ENCODE measurements at regions not wholly inside any gene's neighbourhood (a gene's known extent, or its start where the extent isn't known, plus 50 kb on each side); places are given as distances from the start of the nearest gene placed in this dataset.

- Mint-ChIP-seq H3K4me1 (ENCODE audit: low read depth) (peaks cover 18% of the 10 kb centered on the region), H3K4me3 (no peak overlapping the region), H3K27ac (no peak overlapping the region), H3K27me3 (ENCODE audit: low read depth) (peaks cover 13% of the 10 kb centered on the region), H3K9me3 (peaks cover 20% of the 10 kb centered on the region), H3K36me3 (ENCODE audit: low read depth) (peaks cover 8% of the 10 kb centered on the region)
- CTCF ChIA-PET: interaction anchor here (1.1 to 4.0 kb wide), 13 partner anchors 18 to 376 kb away, joined by 3 to 25 read pairs (median 6); no protein-coding TSS in a partner anchor
- intact Hi-C loops (cut with micrococcal nuclease): loop anchor here (1.0 kb wide), 2 partner anchors 65 to 122 kb away; no protein-coding TSS in a partner anchor
- DNase-seq: no peak
These were observed 73.6 kb upstream of the ATP12A start for GRCh38 chr13:24606486-24607170.

GRCh38 chr13:24610956-24611355 is 69.3 kb upstream of the ATP12A start:
- H3K27ac Mint-ChIP-seq: no peak overlapping the region

DNA sequence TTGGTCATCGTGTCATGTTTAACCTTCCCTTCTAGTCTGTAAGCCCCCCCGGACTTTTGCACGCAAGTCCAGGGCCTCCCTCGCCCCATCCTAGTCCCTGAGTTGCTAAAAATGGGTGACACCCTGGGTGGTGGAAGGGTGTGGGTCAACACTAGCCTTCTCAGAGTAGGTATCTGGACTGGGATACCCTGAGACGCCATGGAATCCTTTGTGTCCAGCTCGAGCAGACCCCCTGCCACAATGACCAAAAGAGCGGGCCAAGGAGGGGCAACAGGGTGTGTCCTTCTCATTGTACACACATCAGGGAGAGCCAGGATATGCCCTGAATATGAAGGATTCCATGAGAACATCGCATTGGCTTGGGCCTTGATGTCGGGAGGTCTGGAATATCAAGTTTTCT is 67.5 kb upstream of the ATP12A start:
- intact Hi-C loops (cut with micrococcal nuclease): no loop called here
- H3K36me3 Mint-ChIP-seq (ENCODE audit: low read depth): no peaks in the 10 kb centered on the region
- no peak for DNase-seq
- CTCF ChIA-PET: interaction anchor here (1.5 kb wide), 1 partner anchor 7 kb away, joined by 3 read pairs; no protein-coding TSS in a partner anchor
- H3K27me3 Mint-ChIP-seq (ENCODE audit: low read depth): no peaks in the 10 kb centered on the region
- no peaks in the 10 kb centered on the region for H3K9me3 Mint-ChIP-seq
- peaks cover 7% of the 10 kb centered on the region for H3K4me1 Mint-ChIP-seq (ENCODE audit: low read depth)
- H3K27ac Mint-ChIP-seq: no peak overlapping the region
- no peak overlapping the region for H3K4me3 Mint-ChIP-seq

More at GRCh38 chr13:24610956-24611355, 69.3 kb upstream of the ATP12A start:
- intact Hi-C loops (cut with micrococcal nuclease): no loop called here
- Mint-ChIP-seq H3K4me3 (no peak overlapping the region), H3K4me1 (ENCODE audit: low read depth) (peaks cover 9% of the 10 kb centered on the region), H3K36me3 (ENCODE audit: low read depth) (no peaks in the 10 kb centered on the region), H3K27me3 (ENCODE audit: low read depth) (no peaks in the 10 kb centered on the region), H3K9me3 (no peaks in the 10 kb centered on the region)
- CTCF ChIA-PET: no interaction called here
- no peak for DNase-seq

GRCh38 chr13:24613128-24613527 is 67.1 kb upstream of the ATP12A start:
- intact Hi-C loops (cut with micrococcal nuclease): no loop called here
- H3K9me3 Mint-ChIP-seq: no peaks in the 10 kb centered on the region
- no peak overlapping the region for H3K4me3 Mint-ChIP-seq
- H3K27me3 Mint-ChIP-seq (ENCODE audit: low read depth): no peaks in the 10 kb centered on the region
- CTCF ChIA-PET: interaction anchor here (1.5 kb wide), 1 partner anchor 8 kb away, joined by 3 read pairs; no protein-coding TSS in a partner anchor
- H3K27ac Mint-ChIP-seq: no peak overlapping the region
- no peak for DNase-seq
- H3K4me1 Mint-ChIP-seq (ENCODE audit: low read depth): peaks cover 11% of the 10 kb centered on the region
- H3K36me3 Mint-ChIP-seq (ENCODE audit: low read depth): no peaks in the 10 kb centered on the region

- intact Hi-C loops (cut with micrococcal nuclease): no loop called here
- H3K9me3 Mint-ChIP-seq: no peaks in the 10 kb centered on the region
- no peaks in the 10 kb centered on the region for H3K27me3 Mint-ChIP-seq (ENCODE audit: low read depth)
- no peaks in the 10 kb centered on the region for H3K36me3 Mint-ChIP-seq (ENCODE audit: low read depth)
- DNase-seq: no peak
- no peak overlapping the region for H3K4me3 Mint-ChIP-seq
- H3K27ac Mint-ChIP-seq: no peak overlapping the region
- CTCF ChIA-PET: interaction anchor here (1.5 kb wide), 1 partner anchor 8 kb away, joined by 3 read pairs; no protein-coding TSS in a partner anchor
- peaks cover 17% of the 10 kb centered on the region for H3K4me1 Mint-ChIP-seq (ENCODE audit: low read depth)
These were observed 66.5 kb upstream of the ATP12A start for GRCh38 chr13:24613755-24614154.

GRCh38 chr13:24614306-24615080 is 65.7 kb upstream of the ATP12A start:
- no peaks in the 10 kb centered on the region for H3K9me3 Mint-ChIP-seq
- H3K4me3 Mint-ChIP-seq: no peak overlapping the region
- CTCF ChIA-PET: interaction anchor here (1.5 kb wide), 1 partner anchor 9 kb away, joined by 3 read pairs; no protein-coding TSS in a partner anchor
- H3K36me3 Mint-ChIP-seq (ENCODE audit: low read depth): no peaks in the 10 kb centered on the region
- H3K4me1 Mint-ChIP-seq (ENCODE audit: low read depth): peaks cover 24% of the 10 kb centered on the region
- no peak for DNase-seq
- intact Hi-C loops (cut with micrococcal nuclease): no loop called here
- no peaks in the 10 kb centered on the region for H3K27me3 Mint-ChIP-seq (ENCODE audit: low read depth)
- no peak overlapping the region for H3K27ac Mint-ChIP-seq

- no peak for DNase-seq
- no peaks in the 10 kb centered on the region for H3K36me3 Mint-ChIP-seq (ENCODE audit: low read depth)
- H3K27ac Mint-ChIP-seq: no peak overlapping the region
- H3K4me1 Mint-ChIP-seq (ENCODE audit: low read depth): peaks cover 25% of the 10 kb centered on the region
- intact Hi-C loops (cut with micrococcal nuclease): no loop called here
- CTCF ChIA-PET: no interaction called here
- no peaks in the 10 kb centered on the region for H3K9me3 Mint-ChIP-seq
- no peak overlapping the region for H3K4me3 Mint-ChIP-seq
- no peaks in the 10 kb centered on the region for H3K27me3 Mint-ChIP-seq (ENCODE audit: low read depth)
These were observed 65.1 kb upstream of the ATP12A start for GRCh38 chr13:24615114-24615513.

GRCh38 chr13:24615911-24616472 is 64.2 kb upstream of the ATP12A start:
- H3K4me1 Mint-ChIP-seq (ENCODE audit: low read depth): peaks cover 25% of the 10 kb centered on the region
- CTCF ChIA-PET: interaction anchor here (0.6 kb wide), 1 partner anchor 25 kb away, joined by 4 read pairs; no protein-coding TSS in a partner anchor
- intact Hi-C loops (cut with micrococcal nuclease): no loop called here

GRCh38 chr13:24616514-24616913 is 63.7 kb upstream of the ATP12A start:
- intact Hi-C loops (cut with micrococcal nuclease): no loop called here
- Mint-ChIP-seq H3K27me3 (ENCODE audit: low read depth) (no peaks in the 10 kb centered on the region), H3K27ac (no peak overlapping the region), H3K36me3 (ENCODE audit: low read depth) (no peaks in the 10 kb centered on the region), H3K9me3 (no peaks in the 10 kb centered on the region), H3K4me1 (ENCODE audit: low read depth) (peaks cover 25% of the 10 kb centered on the region), H3K4me3 (no peak overlapping the region)
- DNase-seq: no peak
- CTCF ChIA-PET: interaction anchor here (0.6 kb wide), 1 partner anchor 25 kb away, joined by 4 read pairs; no protein-coding TSS in a partner anchor

More at GRCh38 chr13:24615911-24616472, 64.2 kb upstream of the ATP12A start:
- Mint-ChIP-seq H3K27me3 (ENCODE audit: low read depth) (no peaks in the 10 kb centered on the region), H3K27ac (no peak overlapping the region), H3K9me3 (no peaks in the 10 kb centered on the region), H3K4me3 (no peak overlapping the region), H3K36me3 (ENCODE audit: low read depth) (no peaks in the 10 kb centered on the region)
- DNase-seq: no peak

- DNase-seq: no peak
- H3K27ac Mint-ChIP-seq: no peak overlapping the region
- no peaks in the 10 kb centered on the region for H3K27me3 Mint-ChIP-seq (ENCODE audit: low read depth)
- H3K9me3 Mint-ChIP-seq: no peaks in the 10 kb centered on the region
- no peaks in the 10 kb centered on the region for H3K36me3 Mint-ChIP-seq (ENCODE audit: low read depth)
- no peak overlapping the region for H3K4me3 Mint-ChIP-seq
- intact Hi-C loops (cut with micrococcal nuclease): loop anchor here (1.0 kb wide), 4 partner anchors 9 to 105 kb away; partner anchors contain the start of gene PARP4
- H3K4me1 Mint-ChIP-seq (ENCODE audit: low read depth): peaks cover 25% of the 10 kb centered on the region
- CTCF ChIA-PET: no interaction called here
These were observed 62.8 kb upstream of the ATP12A start for GRCh38 chr13:24617256-24618010.

- no peak overlapping the region for H3K4me3 Mint-ChIP-seq
- peak overlapping the region; percentile 66 for H3K27ac Mint-ChIP-seq
- CTCF ChIA-PET: interaction anchor here (0.6 to 1.0 kb wide), 3 partner anchors 36 to 54 kb away, joined by 3 to 4 read pairs (median 4); no protein-coding TSS in a partner anchor
- intact Hi-C loops (cut with micrococcal nuclease): loop anchor here (1.0 kb wide), 4 partner anchors 8 to 106 kb away; partner anchors contain the start of gene PARP4
- DNase-seq: peak; percentile 86
- no peaks in the 10 kb centered on the region for H3K9me3 Mint-ChIP-seq
- peaks cover 25% of the 10 kb centered on the region for H3K4me1 Mint-ChIP-seq (ENCODE audit: low read depth)
- no peaks in the 10 kb centered on the region for H3K36me3 Mint-ChIP-seq (ENCODE audit: low read depth)
- H3K27me3 Mint-ChIP-seq (ENCODE audit: low read depth): no peaks in the 10 kb centered on the region
These were observed 61.9 kb upstream of the ATP12A start for GRCh38 chr13:24618011-24618955.

All from activated naive CD4-positive, alpha-beta T cell treated with anti-CD3 and anti-CD28 coated beads for 36 hours (primary cell).